HG03280 (cell line): ENCODE measurements at regions not wholly inside any gene's neighbourhood (a gene's known extent, or its start where the extent isn't known, plus 50 kb on each side); places are given as distances from the start of the nearest gene placed in this dataset.

Experiments
- ATAC-seq: cut with Tn5 transposase; IDR thresholded peaks from one replicate; pipeline ENCODE4 v1.9.1; 2021; ENCODE audit warnings: mild to moderate bottlenecking, moderate library complexity; ENCODE audit not compliant: unreplicated experiment

- peak; percentile 60 for ATAC-seq
These were observed 76.5 kb upstream of the ADRB1 start for GRCh38 chr10:113967126-113967525.

DNA sequence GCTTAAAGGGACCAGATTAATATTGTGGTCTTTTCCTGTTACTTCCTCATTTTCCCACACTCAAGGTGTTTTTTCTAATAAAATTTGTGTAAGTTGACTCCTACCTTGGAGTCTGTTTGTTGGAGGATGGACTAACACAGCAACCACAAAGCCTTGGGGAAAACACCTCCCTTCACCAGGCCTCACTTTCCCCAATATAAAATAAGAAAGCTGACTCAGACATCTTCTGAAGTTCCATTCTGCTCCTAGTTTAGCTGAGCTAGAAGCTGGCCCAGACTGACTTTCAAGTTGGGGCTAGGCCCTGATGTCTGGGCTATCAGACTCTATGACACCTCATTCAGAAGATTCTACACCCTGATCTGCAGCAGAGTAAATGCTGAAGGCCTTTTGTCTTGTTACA, 73.0 kb upstream of the ADRB1 start:
- no peak for ATAC-seq

DNA sequence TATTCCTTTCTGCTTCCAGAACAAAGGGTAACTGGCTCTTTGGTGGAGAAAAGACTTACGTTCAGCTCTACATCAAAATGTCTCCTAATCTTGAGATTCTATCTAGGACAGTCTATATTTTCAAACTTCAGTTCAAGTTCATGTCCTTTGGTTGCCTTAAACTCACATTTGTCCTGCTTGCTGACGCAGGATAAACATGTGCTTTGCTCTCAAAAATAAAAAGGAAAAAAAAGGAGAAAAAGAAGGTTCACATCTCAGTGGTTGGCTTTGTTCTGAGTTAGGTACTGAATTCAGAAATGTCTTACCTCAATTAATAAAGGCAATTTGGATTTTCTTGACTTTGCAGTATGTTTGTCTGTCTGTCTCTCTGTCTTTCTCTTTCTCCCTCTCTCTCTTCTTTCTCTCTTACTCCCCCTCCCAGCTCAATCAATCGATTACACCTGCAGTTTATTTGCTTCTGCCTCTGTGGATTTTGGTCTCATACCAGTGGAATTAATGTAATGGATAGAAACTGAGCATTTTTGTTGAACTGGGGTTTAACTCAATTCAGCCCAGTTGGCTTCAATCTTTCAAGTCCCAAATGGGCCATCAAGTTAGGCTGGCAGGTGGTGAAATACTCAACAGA, 72.2 kb upstream of the ADRB1 start:
- no peak for ATAC-seq

GRCh38 chr10:113977174-113977573, 66.5 kb upstream of the ADRB1 start:
- ATAC-seq = no peak

DNA sequence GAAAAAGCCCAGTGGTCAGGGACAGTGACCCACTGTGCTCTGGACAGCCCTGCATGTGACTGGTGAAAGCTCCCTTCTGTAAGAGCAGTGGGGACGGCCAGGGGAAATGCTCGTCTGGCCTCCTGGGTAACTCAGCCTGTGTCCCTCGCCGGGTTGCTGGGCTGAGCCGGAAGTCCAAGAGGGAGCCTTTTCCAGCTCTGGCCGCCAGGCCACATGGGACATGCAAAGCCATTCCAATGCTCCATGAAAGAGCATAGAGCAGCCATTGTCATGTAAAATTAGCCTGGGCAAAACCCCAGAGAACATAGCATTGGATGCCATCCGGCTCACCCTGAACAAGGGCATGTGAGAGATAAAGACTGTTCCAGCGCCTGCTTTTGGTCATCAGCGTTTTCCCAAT, 64.9 kb upstream of the ADRB1 start:
- ATAC-seq = no peak

GRCh38 chr10:113979409-113979808, 64.3 kb upstream of the ADRB1 start:
- no peak for ATAC-seq

DNA sequence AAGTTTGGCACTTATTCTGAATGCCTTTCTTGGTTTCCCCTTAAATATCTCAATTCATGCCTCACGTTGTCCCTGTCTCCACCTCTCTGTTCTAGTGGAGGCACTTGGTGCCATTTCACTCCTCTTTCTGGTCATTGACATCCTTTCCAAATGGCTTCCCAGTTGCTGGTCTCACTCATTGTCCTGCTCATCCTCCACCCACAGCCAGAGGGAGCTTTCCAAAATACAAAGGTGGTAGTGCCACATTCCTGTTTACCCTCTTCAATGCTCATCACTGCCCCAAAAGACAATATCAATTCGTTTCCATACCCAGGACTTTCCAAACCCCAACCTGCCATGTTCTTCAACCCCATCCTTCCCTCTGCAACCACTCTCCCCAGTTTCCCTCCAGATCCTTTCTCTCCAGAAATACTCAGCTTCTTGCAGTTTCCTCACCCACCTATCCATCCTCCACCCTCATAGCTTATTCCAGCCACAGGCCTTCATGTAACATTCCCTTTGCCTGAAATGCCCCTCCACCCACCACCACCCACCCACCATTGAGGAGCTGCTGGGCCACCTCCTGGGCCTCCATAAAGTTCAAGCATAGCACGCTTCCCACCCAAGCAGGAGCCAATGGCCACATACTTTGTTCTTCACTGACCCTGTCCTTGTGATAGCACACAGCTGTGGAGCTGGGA, 63.1 kb upstream of the ADRB1 start:
- ATAC-seq = no peak

DNA sequence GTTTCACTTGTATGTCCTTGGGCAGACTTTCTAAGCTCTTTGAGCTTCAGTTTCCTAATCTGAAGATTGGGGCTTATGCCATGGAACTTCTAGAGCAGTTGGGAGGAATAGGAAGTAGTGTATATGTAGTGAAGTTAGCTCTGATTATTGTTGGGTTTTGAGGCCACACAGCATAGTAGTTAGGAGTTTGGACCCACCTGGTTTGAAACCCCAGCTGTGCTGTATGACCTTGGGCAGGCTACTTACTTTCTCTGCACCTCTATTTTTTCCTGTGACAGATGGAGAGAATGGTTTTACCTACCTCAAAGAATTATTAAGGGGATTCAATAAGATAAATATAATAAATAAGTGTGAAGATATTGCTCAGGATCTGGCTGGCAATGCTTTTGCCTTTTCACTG, 61.4 kb upstream of the ADRB1 start:
- ATAC-seq = peak; percentile 28

GRCh38 chr10:113982769-113983168, 60.9 kb upstream of the ADRB1 start:
- ATAC-seq = peak; percentile 92

DNA sequence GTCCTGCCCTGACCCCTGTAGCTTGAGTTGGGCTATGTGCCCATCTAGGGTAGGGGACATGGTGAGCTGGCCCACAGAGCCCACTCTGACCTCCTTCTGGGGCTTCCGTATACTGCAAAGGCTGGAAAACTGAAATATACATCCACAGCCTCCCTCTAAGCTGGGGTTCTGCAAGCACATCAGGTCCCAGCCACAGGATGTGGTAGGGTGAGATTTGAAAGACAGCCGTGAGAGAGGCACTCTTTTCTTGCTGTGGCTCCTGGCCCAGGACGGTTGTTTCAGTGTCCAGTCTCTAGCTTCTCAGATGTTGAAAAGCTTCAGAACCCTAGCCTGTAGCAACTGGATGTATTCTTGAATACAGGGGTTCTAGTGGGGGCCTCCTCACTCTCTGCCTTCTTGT, 60.1 kb upstream of the ADRB1 start:
- no peak for ATAC-seq

- ATAC-seq = no peak
These were observed 58.3 kb upstream of the ADRB1 start for GRCh38 chr10:113985297-113985844.

GRCh38 chr10:113986316-113986715, 57.4 kb upstream of the ADRB1 start:
- ATAC-seq = no peak

- no peak for ATAC-seq
These were observed 56.5 kb upstream of the ADRB1 start for GRCh38 chr10:113987156-113987555.

- no peak for ATAC-seq
These were observed 55.9 kb upstream of the ADRB1 start for GRCh38 chr10:113987805-113988204.

DNA sequence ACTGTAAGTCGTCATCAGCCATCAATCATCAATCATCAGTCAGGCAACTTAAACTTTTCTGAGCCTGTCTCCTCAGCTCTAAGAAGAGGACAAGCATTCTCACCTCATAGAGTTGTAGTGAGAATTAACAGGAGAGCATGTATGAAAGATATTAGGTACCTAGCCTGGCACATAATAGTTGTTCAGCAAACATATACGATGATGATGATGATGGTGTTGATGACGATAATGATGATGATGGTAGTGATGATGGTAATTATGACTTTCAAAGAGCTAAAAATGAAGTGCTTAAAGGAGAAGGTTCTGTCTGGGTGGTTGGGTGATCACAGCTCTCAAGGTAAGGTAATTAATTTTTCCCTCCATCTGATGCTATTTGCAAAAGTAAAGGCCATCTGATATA, 55.1 kb upstream of the ADRB1 start:
- ATAC-seq = no peak

GRCh38 chr10:113991091-113991860, 52.4 kb upstream of the ADRB1 start:
- ATAC-seq = no peak

- no peak for ATAC-seq
These were observed 51.1 kb upstream of the ADRB1 start for GRCh38 chr10:113992471-113993011.

DNA sequence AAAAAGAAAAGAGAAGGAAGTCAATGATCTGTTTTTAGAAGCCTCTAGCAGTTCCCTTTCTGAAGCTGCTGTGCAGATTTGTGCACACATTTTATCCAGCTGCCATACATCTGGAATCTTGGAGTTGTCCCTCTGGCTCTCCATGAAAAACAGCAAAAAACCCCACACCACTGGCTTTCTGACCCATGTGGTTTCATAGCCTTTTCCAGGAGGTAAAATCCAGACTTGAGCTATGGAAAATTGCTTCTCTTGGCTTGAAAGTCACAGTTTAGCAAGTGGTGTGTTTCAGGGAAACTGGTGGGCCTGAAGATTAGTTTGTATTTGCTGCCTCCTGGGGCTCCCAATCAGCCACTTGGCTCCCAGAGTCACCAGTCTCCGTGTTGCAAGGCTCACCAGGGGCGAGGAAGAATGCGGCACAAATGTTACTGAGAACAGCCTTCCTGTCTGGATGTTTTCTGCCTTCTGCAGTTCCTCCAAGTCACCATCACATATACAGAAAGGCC, 50.1 kb upstream of the ADRB1 start:
- no peak for ATAC-seq
